HCT116 (cell line): ENCODE measurements at regions not wholly inside any gene's neighbourhood (a gene's known extent, or its start where the extent isn't known, plus 50 kb on each side); places are given as distances from the start of the nearest gene placed in this dataset.

Experiments
- ATAC-seq: fragments of 200-7000 bp; cut with Tn5 transposase; 2 replicates; pipeline ENCODE4 v1.9.1; 2020; ENCODE audit warnings: mild to moderate bottlenecking, moderate library complexity
- BruUV-seq: library from RNA; stranded (reverse); fragments of 400-500 nt; replicated peaks from 2 replicates; lab custom pipeline; 2021; lab: Mats Ljungman, UMichigan
- CTCF ChIA-PET: fragments of 300-600 bp; sonication (Branson Sonifier 250); formaldehyde crosslinking; loops from one replicate; lab custom pipeline; 2021; ENCODE audit warnings: antibody characterized with exemption; lab: Charles Lee
- POLR2A ChIA-PET: fragments of 300-600, 350-600 bp; sonication (Branson Sonifier 250); formaldehyde crosslinking; loops from one replicate; lab custom pipeline; 2021; ENCODE audit warnings: antibody characterized with exemption; lab: Charles Lee
- RAD21 ChIA-PET, 2 experiments: fragments of 300-600 bp; sonication (Branson Sonifier 250); formaldehyde crosslinking; loops; one replicate each; lab custom pipeline; 2023; ENCODE audit warnings: low total read pairs in 2 of 2; ENCODE audit not compliant: uncharacterized antibody in 2 of 2, unreplicated experiment in 2 of 2, low non-redundant PET in 1 of 2; lab: Charles Lee
- DNase-seq: peaks from one replicate; pipeline ENCODE4 v3.0.0-alpha.2; 2010; ENCODE audit warnings: low read depth, low spot score
- H2AFZ ChIP-seq: fragments of 200-600 bp; shearing (Covaris generic), sonication (generic); 2 replicates; pipeline ENCODE4 v1.6.1; 2017; ENCODE audit warnings: low read depth, mixed run types, mixed read lengths, antibody characterized with exemption, low read length; ENCODE audit not compliant: poor library complexity, severe bottlenecking
- H3K27ac ChIP-seq: 2 replicates; pipeline ENCODE4 v1.5.1; 2012; ENCODE audit warnings: low read depth, low read length
- H3K27me3 ChIP-seq: fragments of 200-600 bp; sonication (generic); 2 replicates; pipeline ENCODE4 v1.6.1; 2016; ENCODE audit warnings: mixed run types, low read length, mixed read lengths; ENCODE audit not compliant: insufficient read depth
- H3K36me3 ChIP-seq, 2 experiments: fragments of 200-500 bp in 1 of 2; fragments of 200-600 bp in 1 of 2; sonication (Bioruptor generic) in 1 of 2; sonication (generic) in 1 of 2; 2 replicates each; pipeline versions ENCODE4 v1.5.1 to v1.6.1; 2014 to 2016; ENCODE audit warnings: low read length in 2 of 2, inconsistent platforms in 1 of 2, mixed read lengths in 1 of 2, mixed run types in 1 of 2; ENCODE audit not compliant: insufficient read depth in 2 of 2, control insufficient read depth in 1 of 2
- H3K4me1 ChIP-seq, 2 experiments: fragments of 200-600 bp in 1 of 2; sonication (generic) in 1 of 2; 2 replicates each; pipeline versions ENCODE4 v1.5.1 to v1.6.1; 2012 to 2017; ENCODE audit warnings: low read length in 2 of 2, inconsistent platforms in 1 of 2, mild to moderate bottlenecking in 1 of 2, mixed read lengths in 1 of 2, mixed run types in 1 of 2, moderate library complexity in 1 of 2; ENCODE audit not compliant: insufficient read depth in 2 of 2, control insufficient read depth in 1 of 2
- H3K4me2 ChIP-seq: fragments of 200-600 bp; sonication (generic); 2 replicates; pipeline ENCODE4 v1.6.1; 2017; ENCODE audit warnings: mixed run types, low read length, mixed read lengths
- H3K4me3 ChIP-seq, 2 experiments: fragments of 200-600 bp in 1 of 2; sonication (generic) in 1 of 2; replicated peaks in 1 of 2; 2 replicates each; pipeline ENCODE4 v1.5.1; 2011 to 2016; ENCODE audit warnings: low read length in 2 of 2, control low read depth in 1 of 2, low read depth in 1 of 2, mild to moderate bottlenecking in 1 of 2, mixed read lengths in 1 of 2, mixed run types in 1 of 2
- H3K79me2 ChIP-seq: fragments of 200-600 bp; sonication (generic); 2 replicates; pipeline ENCODE4 v1.6.1; 2017; ENCODE audit warnings: mild to moderate bottlenecking, mixed run types, low read length, moderate library complexity, mixed read lengths; ENCODE audit not compliant: insufficient read depth
- H3K9ac ChIP-seq: fragments of 200-600 bp; sonication (generic); 2 replicates; pipeline ENCODE4 v1.6.1; 2016; ENCODE audit warnings: low read length, mixed read lengths
- H3K9me2 ChIP-seq: fragments of 200-600 bp; sonication (generic), shearing (Covaris generic); 2 replicates; pipeline ENCODE4 v1.6.1; 2017; ENCODE audit warnings: mixed run types, mild to moderate bottlenecking, moderate library complexity; ENCODE audit not compliant: insufficient read depth
- H3K9me3 ChIP-seq, 2 experiments: fragments of 200-500 bp in 1 of 2; fragments of 200-600 bp in 1 of 2; sonication (Bioruptor generic) in 1 of 2; sonication (generic) in 1 of 2; 2 replicates each; pipeline ENCODE4 v1.6.1; 2014 to 2017; ENCODE audit warnings: low read length in 2 of 2, mixed read lengths in 2 of 2, inconsistent platforms in 1 of 2, low read depth in 1 of 2, mild to moderate bottlenecking in 1 of 2, mixed run types in 1 of 2, moderate library complexity in 1 of 2; ENCODE audit not compliant: control insufficient read depth in 1 of 2, insufficient read depth in 1 of 2
- H4K20me1 ChIP-seq: fragments of 200-600 bp; sonication (generic), shearing (Covaris generic); 2 replicates; pipeline ENCODE4 v1.6.1; 2017; ENCODE audit warnings: mixed run types, mild to moderate bottlenecking, moderate library complexity; ENCODE audit not compliant: insufficient read depth
- CBX3 ChIP-seq: IDR thresholded peaks from 2 replicates; pipeline ENCODE4 v1.6.1; 2012; ENCODE audit warnings: low read depth
- CEBPB ChIP-seq: IDR thresholded peaks from 2 replicates; pipeline ENCODE4 v1.6.1; 2012; ENCODE audit warnings: low read depth
- EGR1 ChIP-seq: IDR thresholded peaks from 2 replicates; pipeline ENCODE4 v1.6.1; 2012; ENCODE audit warnings: low read depth
- EZH2 ChIP-seq: fragments of 200-600 bp; sonication (generic); IDR thresholded peaks from 2 replicates; pipeline ENCODE4 v1.6.1; 2017; ENCODE audit warnings: antibody characterized with exemption, mixed run types
- FOSL1 ChIP-seq: IDR thresholded peaks from 2 replicates; pipeline ENCODE4 v1.6.1; 2012; ENCODE audit warnings: low read depth
- JUND ChIP-seq: IDR thresholded peaks from 2 replicates; pipeline ENCODE4 v1.6.1; 2012
- POLR2A ChIP-seq: IDR thresholded peaks from 2 replicates; pipeline ENCODE4 v1.7.0; 2011; ENCODE audit warnings: borderline replicate concordance; ENCODE audit not compliant: insufficient read depth, insufficient read length; ENCODE audit errors: extremely low read depth
- POLR2AphosphoS5 ChIP-seq: IDR thresholded peaks from 2 replicates; pipeline ENCODE4 v1.6.1; 2011; ENCODE audit warnings: mild to moderate bottlenecking, low read depth, low read length, moderate library complexity
- RAD21 ChIP-seq: IDR thresholded peaks from 2 replicates; pipeline ENCODE4 v1.6.1; 2012; ENCODE audit warnings: low read depth, mild to moderate bottlenecking
- SIN3A ChIP-seq: IDR thresholded peaks from 2 replicates; pipeline ENCODE4 v1.6.1; 2012; ENCODE audit warnings: low read depth
- SP1 ChIP-seq: IDR thresholded peaks from 2 replicates; pipeline ENCODE4 v1.6.1; 2012; ENCODE audit warnings: low read depth
- SRF ChIP-seq: IDR thresholded peaks from 2 replicates; pipeline ENCODE4 v1.6.1; 2012; ENCODE audit warnings: low read depth
- TCF7L2 ChIP-seq: IDR thresholded peaks from 2 replicates; pipeline ENCODE4 v1.7.0; 2011; ENCODE audit warnings: borderline replicate concordance, inconsistent platforms; ENCODE audit not compliant: insufficient read depth, insufficient read length; ENCODE audit errors: extremely low read depth
- YY1 ChIP-seq: IDR thresholded peaks from 2 replicates; pipeline ENCODE4 v1.6.1; 2011; ENCODE audit warnings: low read length, low read depth, moderate library complexity, mild to moderate bottlenecking; ENCODE audit not compliant: insufficient replicate concordance; ENCODE audit errors: extremely low read depth
- ZFX ChIP-seq: fragments of 450-650 bp; IDR thresholded peaks from 2 replicates; pipeline ENCODE4 v1.6.1; 2017
- intact Hi-C: fragments of 100-400 bp; cut with micrococcal nuclease; formaldehyde crosslinking; loops from 2 replicates; pipeline ENCODE4 v1.10.0; 2022
- TF ChIP-seq, protein P1 (sequence below), 3 experiments: fragments of 200-600 bp in 1 of 3; sonication (generic) in 1 of 3; IDR thresholded peaks in 2 of 3; conservative IDR thresholded peaks in 1 of 3; 2 replicates each; pipeline ENCODE4 v1.5.1; 2012 to 2017; ENCODE audit warnings: low read depth in 2 of 3, low read length in 2 of 3, antibody characterized with exemption in 1 of 3, borderline replicate concordance in 1 of 3, control low read depth in 1 of 3, mild to moderate bottlenecking in 1 of 3, mixed read lengths in 1 of 3, mixed run types in 1 of 3, moderate library complexity in 1 of 3; ENCODE audit not compliant: insufficient read depth in 1 of 3
- TF ChIP-seq, protein P2 (sequence below): IDR thresholded peaks from 2 replicates; pipeline ENCODE4 v1.6.1; 2012; ENCODE audit warnings: low read depth
- TF ChIP-seq, protein P3 (sequence below): IDR thresholded peaks from 2 replicates; pipeline ENCODE4 v1.6.1; 2012
- TF ChIP-seq, protein P4 (sequence below): IDR thresholded peaks from 2 replicates; pipeline ENCODE4 v1.6.1; 2012

DNA sequence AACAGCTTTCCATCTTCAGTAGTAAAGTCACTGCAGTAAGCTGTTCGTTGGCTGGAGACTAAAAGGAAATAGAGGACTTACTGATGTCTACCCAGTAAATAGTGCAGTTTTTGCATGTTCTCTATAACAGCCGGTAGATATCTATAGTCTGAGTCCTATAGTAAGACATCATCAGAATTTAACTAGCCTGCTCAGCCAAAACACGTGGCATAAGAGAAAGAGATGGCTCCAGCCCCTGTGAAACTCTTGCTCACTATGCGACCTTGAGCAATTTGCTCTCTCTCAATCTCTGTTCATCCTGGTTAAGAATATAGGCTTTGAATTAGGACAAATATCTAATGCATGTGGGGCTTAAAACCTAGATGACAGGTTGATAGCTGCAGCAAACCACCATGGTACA, 201.6 kb upstream of the PAPPA start:
- intact Hi-C loops, result no loop called here
- POLR2A ChIA-PET, result no interaction called here
- no peaks in the 10 kb centered on the region for H4K20me1 ChIP-seq
- TF ChIP-seq CBX3, result no peak
- no peak for TF ChIP-seq ZFX
- TF ChIP-seq RAD21, result no peak
- TF ChIP-seq, protein P1, sequence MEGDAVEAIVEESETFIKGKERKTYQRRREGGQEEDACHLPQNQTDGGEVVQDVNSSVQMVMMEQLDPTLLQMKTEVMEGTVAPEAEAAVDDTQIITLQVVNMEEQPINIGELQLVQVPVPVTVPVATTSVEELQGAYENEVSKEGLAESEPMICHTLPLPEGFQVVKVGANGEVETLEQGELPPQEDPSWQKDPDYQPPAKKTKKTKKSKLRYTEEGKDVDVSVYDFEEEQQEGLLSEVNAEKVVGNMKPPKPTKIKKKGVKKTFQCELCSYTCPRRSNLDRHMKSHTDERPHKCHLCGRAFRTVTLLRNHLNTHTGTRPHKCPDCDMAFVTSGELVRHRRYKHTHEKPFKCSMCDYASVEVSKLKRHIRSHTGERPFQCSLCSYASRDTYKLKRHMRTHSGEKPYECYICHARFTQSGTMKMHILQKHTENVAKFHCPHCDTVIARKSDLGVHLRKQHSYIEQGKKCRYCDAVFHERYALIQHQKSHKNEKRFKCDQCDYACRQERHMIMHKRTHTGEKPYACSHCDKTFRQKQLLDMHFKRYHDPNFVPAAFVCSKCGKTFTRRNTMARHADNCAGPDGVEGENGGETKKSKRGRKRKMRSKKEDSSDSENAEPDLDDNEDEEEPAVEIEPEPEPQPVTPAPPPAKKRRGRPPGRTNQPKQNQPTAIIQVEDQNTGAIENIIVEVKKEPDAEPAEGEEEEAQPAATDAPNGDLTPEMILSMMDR (IDR thresholded peaks at IDR 0.05 in 2 of 3, conservative IDR thresholded peaks at IDR 0.05 in 1 of 3; ENCODE audit: borderline replicate concordance in 1 of 3, insufficient read depth in 1 of 3, low read depth in 2 of 3, low read length in 2 of 3), result no peak
- no peak for TF ChIP-seq JUND
- no peak for TF ChIP-seq SP1
- no peak for TF ChIP-seq EZH2
- TF ChIP-seq TCF7L2, result no peak
- no peak for TF ChIP-seq FOSL1
- no peak for TF ChIP-seq POLR2A
- no peak for TF ChIP-seq SIN3A
- TF ChIP-seq, protein P2, sequence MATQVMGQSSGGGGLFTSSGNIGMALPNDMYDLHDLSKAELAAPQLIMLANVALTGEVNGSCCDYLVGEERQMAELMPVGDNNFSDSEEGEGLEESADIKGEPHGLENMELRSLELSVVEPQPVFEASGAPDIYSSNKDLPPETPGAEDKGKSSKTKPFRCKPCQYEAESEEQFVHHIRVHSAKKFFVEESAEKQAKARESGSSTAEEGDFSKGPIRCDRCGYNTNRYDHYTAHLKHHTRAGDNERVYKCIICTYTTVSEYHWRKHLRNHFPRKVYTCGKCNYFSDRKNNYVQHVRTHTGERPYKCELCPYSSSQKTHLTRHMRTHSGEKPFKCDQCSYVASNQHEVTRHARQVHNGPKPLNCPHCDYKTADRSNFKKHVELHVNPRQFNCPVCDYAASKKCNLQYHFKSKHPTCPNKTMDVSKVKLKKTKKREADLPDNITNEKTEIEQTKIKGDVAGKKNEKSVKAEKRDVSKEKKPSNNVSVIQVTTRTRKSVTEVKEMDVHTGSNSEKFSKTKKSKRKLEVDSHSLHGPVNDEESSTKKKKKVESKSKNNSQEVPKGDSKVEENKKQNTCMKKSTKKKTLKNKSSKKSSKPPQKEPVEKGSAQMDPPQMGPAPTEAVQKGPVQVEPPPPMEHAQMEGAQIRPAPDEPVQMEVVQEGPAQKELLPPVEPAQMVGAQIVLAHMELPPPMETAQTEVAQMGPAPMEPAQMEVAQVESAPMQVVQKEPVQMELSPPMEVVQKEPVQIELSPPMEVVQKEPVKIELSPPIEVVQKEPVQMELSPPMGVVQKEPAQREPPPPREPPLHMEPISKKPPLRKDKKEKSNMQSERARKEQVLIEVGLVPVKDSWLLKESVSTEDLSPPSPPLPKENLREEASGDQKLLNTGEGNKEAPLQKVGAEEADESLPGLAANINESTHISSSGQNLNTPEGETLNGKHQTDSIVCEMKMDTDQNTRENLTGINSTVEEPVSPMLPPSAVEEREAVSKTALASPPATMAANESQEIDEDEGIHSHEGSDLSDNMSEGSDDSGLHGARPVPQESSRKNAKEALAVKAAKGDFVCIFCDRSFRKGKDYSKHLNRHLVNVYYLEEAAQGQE, result no peak
- TF ChIP-seq, protein P3, sequence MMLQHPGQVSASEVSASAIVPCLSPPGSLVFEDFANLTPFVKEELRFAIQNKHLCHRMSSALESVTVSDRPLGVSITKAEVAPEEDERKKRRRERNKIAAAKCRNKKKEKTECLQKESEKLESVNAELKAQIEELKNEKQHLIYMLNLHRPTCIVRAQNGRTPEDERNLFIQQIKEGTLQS, result no peak
- TF ChIP-seq CEBPB, result no peak
- TF ChIP-seq POLR2AphosphoS5, result no peak
- TF ChIP-seq SRF, result no peak
- TF ChIP-seq EGR1, result no peak
- TF ChIP-seq YY1, result no peak
- TF ChIP-seq, protein P4, sequence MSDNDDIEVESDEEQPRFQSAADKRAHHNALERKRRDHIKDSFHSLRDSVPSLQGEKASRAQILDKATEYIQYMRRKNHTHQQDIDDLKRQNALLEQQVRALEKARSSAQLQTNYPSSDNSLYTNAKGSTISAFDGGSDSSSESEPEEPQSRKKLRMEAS, result no peak
- TF ChIP-seq, all 23 proteins: peak for 0
- H3K4me1 ChIP-seq, result no peaks in the 10 kb centered on the region
- no peaks in the 10 kb centered on the region for H3K27me3 ChIP-seq
- no TSS peak for BruUV-seq
- no peaks in the 10 kb centered on the region for H3K36me3 ChIP-seq
- ATAC-seq (no peak), DNase-seq (no peak)
- RAD21 ChIA-PET, result no interaction called here
- H3K4me3 ChIP-seq, result no peak overlapping the region
- no peak overlapping the region for H3K9ac ChIP-seq
- CTCF ChIA-PET, result no interaction called here
- no peak overlapping the region for H2AFZ ChIP-seq
- H3K79me2 ChIP-seq, result no peaks in the 10 kb centered on the region
- no peaks in the 10 kb centered on the region for H3K9me3 ChIP-seq
- no peaks in the 10 kb centered on the region for H3K9me2 ChIP-seq
- no peak overlapping the region for H3K4me2 ChIP-seq
- no peak overlapping the region for H3K27ac ChIP-seq
